OCI-LY7 (cell line): ENCODE measurements at regions not wholly inside any gene's neighbourhood (a gene's known extent, or its start where the extent isn't known, plus 50 kb on each side); places are given as distances from the start of the nearest gene placed in this dataset.

Experiments
- EZH2phosphoT487 ChIP-seq: fragments of 200-600 bp; sonication (generic); IDR thresholded peaks from 2 replicates; pipeline ENCODE4 v1.6.1; 2018; ENCODE audit warnings: low read depth, borderline replicate concordance, mild to moderate bottlenecking, mixed run types, antibody characterized with exemption, low read length, moderate library complexity, mixed read lengths
- TF ChIP-seq, protein P1 (sequence below): fragments of 200-600 bp; sonication (generic); conservative IDR thresholded peaks from 2 replicates; pipeline ENCODE4 v1.5.1; 2014; ENCODE audit warnings: mild to moderate bottlenecking, antibody characterized with exemption, low read length, moderate library complexity, mixed read lengths

DNA sequence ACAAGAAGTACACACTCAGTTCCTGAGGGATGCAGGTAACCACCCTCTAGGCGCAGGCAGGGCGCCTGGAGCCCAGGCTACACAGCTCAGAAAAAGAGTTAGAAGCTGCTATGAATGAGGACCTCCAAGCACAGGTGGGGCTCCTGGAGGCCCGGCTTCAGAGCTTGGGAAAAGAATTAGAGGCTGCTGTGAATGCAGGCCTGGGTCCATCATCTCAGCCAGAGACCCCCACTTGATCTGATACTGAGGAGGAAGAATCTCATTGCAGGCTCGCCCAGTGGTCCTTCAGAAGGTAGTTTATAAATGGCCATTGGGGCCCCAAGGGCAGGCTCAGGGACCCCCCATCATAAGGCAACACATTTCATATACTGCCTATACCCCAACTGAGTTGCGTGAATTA lies 556.4 kb downstream of the SLC6A15 start:
- TF ChIP-seq, protein P1, sequence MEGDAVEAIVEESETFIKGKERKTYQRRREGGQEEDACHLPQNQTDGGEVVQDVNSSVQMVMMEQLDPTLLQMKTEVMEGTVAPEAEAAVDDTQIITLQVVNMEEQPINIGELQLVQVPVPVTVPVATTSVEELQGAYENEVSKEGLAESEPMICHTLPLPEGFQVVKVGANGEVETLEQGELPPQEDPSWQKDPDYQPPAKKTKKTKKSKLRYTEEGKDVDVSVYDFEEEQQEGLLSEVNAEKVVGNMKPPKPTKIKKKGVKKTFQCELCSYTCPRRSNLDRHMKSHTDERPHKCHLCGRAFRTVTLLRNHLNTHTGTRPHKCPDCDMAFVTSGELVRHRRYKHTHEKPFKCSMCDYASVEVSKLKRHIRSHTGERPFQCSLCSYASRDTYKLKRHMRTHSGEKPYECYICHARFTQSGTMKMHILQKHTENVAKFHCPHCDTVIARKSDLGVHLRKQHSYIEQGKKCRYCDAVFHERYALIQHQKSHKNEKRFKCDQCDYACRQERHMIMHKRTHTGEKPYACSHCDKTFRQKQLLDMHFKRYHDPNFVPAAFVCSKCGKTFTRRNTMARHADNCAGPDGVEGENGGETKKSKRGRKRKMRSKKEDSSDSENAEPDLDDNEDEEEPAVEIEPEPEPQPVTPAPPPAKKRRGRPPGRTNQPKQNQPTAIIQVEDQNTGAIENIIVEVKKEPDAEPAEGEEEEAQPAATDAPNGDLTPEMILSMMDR = no peak
- TF ChIP-seq EZH2phosphoT487 = no peak
